NB4 (cell line): ENCODE measurements at regions not wholly inside any gene's neighbourhood (a gene's known extent, or its start where the extent isn't known, plus 50 kb on each side); places are given as distances from the start of the nearest gene placed in this dataset.

Experiments
- CTCF ChIP-seq: IDR thresholded peaks from one replicate; pipeline ENCODE4 v1.5.1; 2012; ENCODE audit warnings: low read depth, low read length
- POLR2A ChIP-seq: IDR thresholded peaks from 2 replicates; pipeline ENCODE4 v1.6.1; 2011; ENCODE audit warnings: mild to moderate bottlenecking; ENCODE audit not compliant: insufficient read length; ENCODE audit errors: extremely low read depth

DNA sequence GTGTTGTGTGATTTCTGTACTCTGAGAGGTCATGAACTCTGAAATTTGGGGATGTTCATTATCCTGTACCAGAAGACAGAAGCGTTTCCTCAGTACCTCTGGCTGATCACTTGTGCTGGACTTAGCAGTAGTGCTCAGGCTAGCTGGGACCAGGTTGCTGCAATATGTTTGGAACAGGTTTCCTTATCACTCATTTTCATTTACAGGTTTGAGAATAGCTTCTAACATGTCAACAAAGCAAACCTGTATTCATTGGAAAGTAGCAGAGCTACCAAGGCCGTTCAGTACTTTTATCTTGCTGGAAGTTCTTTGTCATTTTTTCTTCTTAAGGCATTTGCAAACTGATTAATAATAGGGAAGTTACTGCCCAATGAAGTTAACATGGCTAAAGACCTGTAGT lies 242.9 kb upstream of the ANKRD50 start:
- TF ChIP-seq POLR2A (no peak), CTCF (no peak)
